ENCODE measurements at regions not wholly inside any gene's neighbourhood (a gene's known extent, or its start where the extent isn't known, plus 50 kb on each side); places are given as distances from the start of the nearest gene placed in this dataset.
"Not testable (repeated sequence)": the region's sequence is repeated elsewhere in the genome, so short reads cannot be mapped to it uniquely, and the experiment has no call there.

- DNase-seq = no peak
Measured at GRCh38 chr6:106847116-106847515, 127.4 kb downstream of the CD24 start.

- no peak for DNase-seq
Measured at GRCh38 chr6:106844930-106845329, 129.6 kb downstream of the CD24 start.

GRCh38 chr6:106832766-106833510 lies 141.6 kb downstream of the CD24 start:
- DNase-seq = no peak

- no peak for DNase-seq
Measured at GRCh38 chr6:106830930-106831329, 143.6 kb downstream of the CD24 start.

GRCh38 chr6:106829451-106829850 lies 145.1 kb downstream of the CD24 start:
- DNase-seq = no peak

GRCh38 chr6:106827081-106827480 lies 147.4 kb downstream of the CD24 start:
- no peak for DNase-seq

GRCh38 chr6:106825156-106825555 lies 149.4 kb downstream of the CD24 start:
- no peak for DNase-seq

GRCh38 chr6:106823732-106824351 lies 150.7 kb downstream of the CD24 start:
- no peak for DNase-seq

GRCh38 chr6:106823058-106823457 lies 151.5 kb downstream of the CD24 start:
- no peak for DNase-seq

- DNase-seq = no peak
Measured at GRCh38 chr6:106820412-106820852, 154.1 kb downstream of the CD24 start.

GRCh38 chr6:106811088-106811686 lies 163.3 kb downstream of the CD24 start:
- no peak for DNase-seq

- no peak for DNase-seq
Measured at GRCh38 chr6:106808758-106809157, 165.8 kb downstream of the CD24 start.

- DNase-seq = no peak
Measured at GRCh38 chr6:106807947-106808611, 166.4 kb downstream of the CD24 start.

- DNase-seq = not testable (repeated sequence)
Measured at GRCh38 chr6:106806253-106806652, 168.3 kb downstream of the CD24 start.

GRCh38 chr6:106805771-106806170 lies 168.8 kb downstream of the CD24 start:
- DNase-seq = no peak

GRCh38 chr6:106804346-106805335 lies 169.9 kb downstream of the CD24 start:
- DNase-seq = no peak

- no peak for DNase-seq
Measured at GRCh38 chr6:106803188-106803587, 171.3 kb downstream of the CD24 start.

- DNase-seq = no peak
Measured at GRCh38 chr6:106802139-106802538, 172.4 kb downstream of the CD24 start.

GRCh38 chr6:106801256-106801655 lies 171.9 kb downstream of the QRSL1 start:
- DNase-seq = no peak

GRCh38 chr6:106800379-106800778 lies 171.0 kb downstream of the QRSL1 start:
- DNase-seq = no peak

- DNase-seq = no peak
Measured at GRCh38 chr6:106799031-106799894, 169.9 kb downstream of the QRSL1 start.
